Sigmoid colon (tissue), 3 donors: ENCODE measurements at regions not wholly inside any gene's neighbourhood (a gene's known extent, or its start where the extent isn't known, plus 50 kb on each side); places are given as distances from the start of the nearest gene placed in this dataset.

Experiments used
- CTCF ChIP-seq, 4 experiments: fragments of 450-650 bp in 3 of 4; fragments of 200-600 bp in 1 of 4; IDR thresholded peaks; one replicate each; pipeline ENCODE4 v1.5.1; 2016 to 2019; ENCODE audit warnings: antibody characterized with exemption in 4 of 4, mild to moderate bottlenecking in 3 of 4, moderate library complexity in 2 of 4
- POLR2A ChIP-seq, 2 donors: fragments of 450-650 bp; IDR thresholded peaks; one replicate each; pipeline ENCODE4 v1.6.1; 2016; ENCODE audit warnings: antibody characterized with exemption in 2 of 2, mild to moderate bottlenecking in 2 of 2, moderate library complexity in 2 of 2

- TF ChIP-seq CTCF (IDR thresholded peaks at IDR 0.05), result peak in 1 of 4 experiments; percentile 22
- TF ChIP-seq POLR2A (IDR thresholded peaks at IDR 0.05), result no peak
Measured at GRCh38 chr2:217142649-217143266, 282.9 kb upstream of the TNP1 start.
